CD4-positive, alpha-beta T cell (primary cell): ENCODE measurements at regions not wholly inside any gene's neighbourhood (a gene's known extent, or its start where the extent isn't known, plus 50 kb on each side); places are given as distances from the start of the nearest gene placed in this dataset.

Source experiments
- ATAC-seq: fragments of 200-7000 bp; cut with Tn5 transposase; one replicate; pipeline ENCODE4 v1.10.0; 2022; ENCODE audit warnings: mild to moderate bottlenecking; ENCODE audit not compliant: poor library complexity
- CTCF ChIA-PET: fragments of 350-600 bp; sonication (Branson Sonifier 250); formaldehyde crosslinking; loops from one replicate; lab custom pipeline; 2021; ENCODE audit warnings: antibody characterized with exemption, inconsistent platforms; lab: Charles Lee
- POLR2A ChIA-PET: fragments of 350-600 bp; sonication (Branson Sonifier 250); formaldehyde crosslinking; loops from one replicate; lab custom pipeline; 2021; ENCODE audit warnings: antibody characterized with exemption, inconsistent platforms; lab: Charles Lee
- DNase-seq, 14 experiments: peaks; one replicate each; pipeline ENCODE4 v3.0.0-alpha.2; 2013 to 2020; ENCODE audit warnings: mixed read lengths in 2 of 14
- H3K27ac ChIP-seq, 2 donors: one replicate each; pipeline versions ENCODE4 v1.5.1 to v1.7.0; 2013; ENCODE audit warnings: low read length in 2 of 2, low read depth in 1 of 2, mild to moderate bottlenecking in 1 of 2
- H3K27me3 ChIP-seq, 2 experiments: 1 replicate in 1 of 2; 2 replicates in 1 of 2; pipeline versions ENCODE4 v1.6.1 to v1.7.0; 2013; ENCODE audit warnings: low read length in 2 of 2, control low read depth in 1 of 2, mild to moderate bottlenecking in 1 of 2, moderate library complexity in 1 of 2; ENCODE audit not compliant: insufficient read depth in 2 of 2, control insufficient read depth in 1 of 2
- H3K36me3 ChIP-seq: one replicate; pipeline ENCODE4 v1.6.1; 2013; ENCODE audit warnings: low read length, control low read depth; ENCODE audit not compliant: insufficient read depth
- H3K4me1 ChIP-seq: one replicate; pipeline ENCODE4 v1.6.1; 2013; ENCODE audit warnings: low read length, control low read depth; ENCODE audit not compliant: insufficient read depth
- H3K4me3 ChIP-seq: one replicate; pipeline ENCODE4 v1.5.1; 2013; ENCODE audit warnings: mild to moderate bottlenecking, low read length, moderate library complexity
- H3K9me3 ChIP-seq, 2 experiments: 1 replicate in 1 of 2; 2 replicates in 1 of 2; pipeline versions ENCODE4 v1.6.1 to v1.7.0; 2013; ENCODE audit warnings: low read length in 2 of 2, mild to moderate bottlenecking in 2 of 2, control low read depth in 1 of 2, moderate library complexity in 1 of 2; ENCODE audit not compliant: control insufficient read depth in 1 of 2, insufficient read depth in 1 of 2
- H3K27ac Mint-ChIP-seq: one replicate; pipeline ENCODE4 v1.8.0; 2020; ENCODE audit warnings: mixed read lengths
- H3K27me3 Mint-ChIP-seq: one replicate; pipeline ENCODE4 v1.8.0; 2021; ENCODE audit warnings: mixed read lengths
- H3K36me3 Mint-ChIP-seq: one replicate; pipeline ENCODE4 v1.8.0; 2021; ENCODE audit warnings: low read depth, mixed read lengths
- H3K4me1 Mint-ChIP-seq: one replicate; pipeline ENCODE4 v1.8.0; 2021; ENCODE audit warnings: low read depth, mixed read lengths
- H3K4me3 Mint-ChIP-seq: one replicate; pipeline ENCODE4 v1.8.0; 2020; ENCODE audit warnings: mild to moderate bottlenecking, mixed read lengths
- H3K9me3 Mint-ChIP-seq: one replicate; pipeline ENCODE4 v1.8.0; 2020; ENCODE audit warnings: mixed read lengths
- intact Hi-C, 2 experiments: fragments of 100-400 bp; cut with DNase I in 1 of 2; cut with micrococcal nuclease in 1 of 2; formaldehyde crosslinking; loops; one replicate each; pipeline versions ENCODE4 v1.15.1 to v1.9.0; 2023 to 2025; cut with DNase I, micrococcal nuclease
- TF ChIP-seq, protein P1 (sequence below): fragments of 200-600 bp; IDR thresholded peaks from one replicate; pipeline ENCODE4 v1.8.0; 2022; ENCODE audit warnings: antibody characterized with exemption, mild to moderate bottlenecking

DNA sequence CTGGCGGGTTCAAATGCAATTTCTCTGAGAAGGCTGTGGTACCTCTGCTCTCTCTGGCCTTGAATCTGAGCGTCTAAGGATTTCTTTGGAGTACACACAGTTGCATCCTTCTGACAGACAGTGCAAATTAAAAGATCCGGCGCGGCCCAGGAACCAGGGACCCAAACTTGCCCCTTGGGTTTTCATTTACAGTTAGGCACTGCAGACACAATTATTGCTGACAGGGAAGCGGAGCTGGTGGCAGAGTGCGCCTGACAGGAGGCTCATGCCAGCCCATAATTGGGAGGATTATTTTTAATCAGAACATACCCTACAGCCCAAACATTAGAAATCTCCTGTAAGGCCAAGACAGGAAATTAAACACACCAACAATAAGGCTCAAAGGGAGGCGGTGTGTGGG, 1023.4 kb upstream of the RBFOX1 start:
- TF ChIP-seq, protein P1, sequence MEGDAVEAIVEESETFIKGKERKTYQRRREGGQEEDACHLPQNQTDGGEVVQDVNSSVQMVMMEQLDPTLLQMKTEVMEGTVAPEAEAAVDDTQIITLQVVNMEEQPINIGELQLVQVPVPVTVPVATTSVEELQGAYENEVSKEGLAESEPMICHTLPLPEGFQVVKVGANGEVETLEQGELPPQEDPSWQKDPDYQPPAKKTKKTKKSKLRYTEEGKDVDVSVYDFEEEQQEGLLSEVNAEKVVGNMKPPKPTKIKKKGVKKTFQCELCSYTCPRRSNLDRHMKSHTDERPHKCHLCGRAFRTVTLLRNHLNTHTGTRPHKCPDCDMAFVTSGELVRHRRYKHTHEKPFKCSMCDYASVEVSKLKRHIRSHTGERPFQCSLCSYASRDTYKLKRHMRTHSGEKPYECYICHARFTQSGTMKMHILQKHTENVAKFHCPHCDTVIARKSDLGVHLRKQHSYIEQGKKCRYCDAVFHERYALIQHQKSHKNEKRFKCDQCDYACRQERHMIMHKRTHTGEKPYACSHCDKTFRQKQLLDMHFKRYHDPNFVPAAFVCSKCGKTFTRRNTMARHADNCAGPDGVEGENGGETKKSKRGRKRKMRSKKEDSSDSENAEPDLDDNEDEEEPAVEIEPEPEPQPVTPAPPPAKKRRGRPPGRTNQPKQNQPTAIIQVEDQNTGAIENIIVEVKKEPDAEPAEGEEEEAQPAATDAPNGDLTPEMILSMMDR: no peak

DNA sequence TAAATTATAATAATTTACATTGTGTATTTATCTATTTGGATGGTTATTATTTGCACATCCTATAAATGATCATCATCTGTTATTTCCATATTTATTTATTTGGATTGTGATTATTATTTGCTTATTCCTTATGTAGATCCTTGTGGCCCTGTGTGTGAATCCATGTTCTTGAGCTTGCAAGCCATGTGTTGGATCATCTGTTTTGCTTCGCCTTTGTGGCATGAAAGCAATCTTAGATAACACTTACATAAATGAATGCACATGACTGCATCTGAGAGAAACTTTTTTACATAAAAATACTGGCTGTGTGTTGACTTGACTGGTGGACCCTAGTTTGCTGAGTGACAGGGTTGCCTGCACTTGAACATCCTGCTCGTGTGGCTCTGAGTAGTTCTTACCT, 1024.5 kb upstream of the RBFOX1 start:
- DNase-seq: no peak
- Mint-ChIP-seq H3K4me1 (no peaks in the 10 kb centered on the region), H3K9me3 (peaks cover 10% of the 10 kb centered on the region), H3K27me3 (no peaks in the 10 kb centered on the region), H3K4me3 (no peak overlapping the region), H3K36me3 (no peaks in the 10 kb centered on the region), H3K27ac (no peak overlapping the region)
- CTCF ChIA-PET: no interaction called here
- Histone ChIP-seq H3K36me3 (no peaks in the 10 kb centered on the region), H3K27me3 (no peaks in the 10 kb centered on the region), H3K9me3 (peaks cover 0 to 20% of the 10 kb centered on the region in 2 experiments), H3K4me3 (no peak overlapping the region), H3K4me1 (no peaks in the 10 kb centered on the region), H3K27ac (no peak overlapping the region)
- intact Hi-C loops: no loop called here
- TF ChIP-seq, protein P1: no peak
- POLR2A ChIA-PET: no interaction called here
- ATAC-seq: no peak

More for the DNA sequence above, 1023.4 kb upstream of the RBFOX1 start:
- H3K36me3 Mint-ChIP-seq: no peaks in the 10 kb centered on the region
- POLR2A ChIA-PET: no interaction called here
- H3K9me3 Mint-ChIP-seq: peaks cover 9% of the 10 kb centered on the region
- intact Hi-C loops: no loop called here
- Histone ChIP-seq H3K4me1 (no peaks in the 10 kb centered on the region), H3K36me3 (no peaks in the 10 kb centered on the region), H3K27me3 (no peaks in the 10 kb centered on the region), H3K27ac (no peak overlapping the region), H3K9me3 (peaks cover 0 to 15% of the 10 kb centered on the region in 2 experiments), H3K4me3 (no peak overlapping the region)
- H3K27me3 Mint-ChIP-seq: no peaks in the 10 kb centered on the region
- no peak for DNase-seq
- CTCF ChIA-PET: no interaction called here
- H3K4me1 Mint-ChIP-seq: no peaks in the 10 kb centered on the region
- no peak for ATAC-seq
- H3K4me3 Mint-ChIP-seq: no peak overlapping the region
- no peak overlapping the region for H3K27ac Mint-ChIP-seq

DNA sequence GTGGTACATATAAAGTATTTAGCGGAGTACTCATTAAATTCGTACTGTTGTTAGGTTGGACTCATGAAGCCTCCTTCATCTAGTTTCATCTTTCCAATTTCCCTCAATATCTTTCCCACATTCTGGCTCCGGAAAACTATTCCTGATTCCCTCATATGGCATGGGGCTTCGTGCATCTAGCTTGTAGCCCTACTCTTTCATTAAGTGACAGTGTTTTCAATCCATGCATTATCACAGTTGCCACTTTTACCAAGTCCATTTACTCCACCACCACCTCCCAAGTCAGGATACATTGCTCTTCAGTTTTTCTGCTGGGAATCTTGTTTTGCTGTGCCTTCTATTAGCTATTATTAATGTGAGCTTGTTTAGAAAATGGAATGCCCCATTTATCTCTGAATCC, 1032.1 kb upstream of the RBFOX1 start:
- ChIA-PET POLR2A (no interaction called here), CTCF (no interaction called here)
- no peaks in the 10 kb centered on the region for H3K4me1 Mint-ChIP-seq
- no peaks in the 10 kb centered on the region for H3K36me3 Mint-ChIP-seq
- DNase-seq (no peak), ATAC-seq (no peak)
- TF ChIP-seq, protein P1: no peak
- no peak overlapping the region for H3K27ac Mint-ChIP-seq
- Histone ChIP-seq H3K27me3 (no peaks in the 10 kb centered on the region), H3K4me1 (no peaks in the 10 kb centered on the region), H3K9me3 (peaks cover 0 to 17% of the 10 kb centered on the region in 2 experiments), H3K36me3 (no peaks in the 10 kb centered on the region), H3K27ac (no peak overlapping the region), H3K4me3 (no peak overlapping the region)
- intact Hi-C loops: no loop called here
- no peaks in the 10 kb centered on the region for H3K27me3 Mint-ChIP-seq
- H3K4me3 Mint-ChIP-seq: no peak overlapping the region
- peaks cover 6% of the 10 kb centered on the region for H3K9me3 Mint-ChIP-seq
